Endometrium (tissue), 2 donors: ENCODE measurements at regions not wholly inside any gene's neighbourhood (a gene's known extent, or its start where the extent isn't known, plus 50 kb on each side); places are given as distances from the start of the nearest gene placed in this dataset.

Experiments
- FAIRE-seq: peaks from 2 replicates; lab custom pipeline; 2012; peaks lifted over from hg19 to GRCh38; lab: Jason Lieb, UNC
- donor health status: control.
- donor health status: control.

DNA sequence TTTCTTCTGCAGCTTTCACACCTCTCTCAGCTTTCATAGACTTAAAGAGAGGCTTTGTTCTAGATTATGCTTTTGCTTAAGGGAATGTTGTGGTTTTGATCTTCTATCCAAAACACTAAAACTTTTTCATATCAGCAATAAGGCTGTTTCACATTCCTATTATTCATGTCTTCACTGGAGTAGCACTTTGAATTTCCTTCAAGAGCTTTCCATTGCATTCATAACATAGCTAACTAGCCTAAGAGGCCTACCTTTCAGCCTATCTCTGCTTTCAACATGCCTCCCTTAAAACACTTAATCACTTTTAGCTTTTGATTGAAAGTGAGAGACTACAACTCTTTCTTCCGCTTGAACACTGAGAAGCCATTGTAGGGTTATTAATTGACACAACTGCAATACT is 1117.0 kb upstream of the PHF14 start:
- no peak for FAIRE-seq

DNA sequence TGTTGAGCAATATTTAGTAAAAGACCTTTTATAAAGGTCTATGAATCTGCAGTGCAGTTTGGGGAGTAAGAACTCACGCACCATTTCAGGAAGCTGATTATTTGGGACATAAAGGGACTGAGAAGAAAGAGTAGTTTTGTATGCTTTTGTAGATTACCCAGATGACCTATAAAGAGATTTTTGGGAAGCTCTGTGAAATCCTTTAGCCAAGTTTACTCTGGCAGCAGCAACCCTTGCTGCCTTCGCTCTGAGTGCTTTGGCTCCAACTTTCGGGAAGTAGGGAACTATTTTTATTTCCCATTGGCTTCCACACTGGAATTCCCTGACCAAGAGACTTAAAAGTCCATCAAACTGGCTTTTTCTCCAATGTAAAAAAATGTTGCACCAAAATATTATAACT is 1110.1 kb upstream of the PHF14 start:
- no peak for FAIRE-seq

DNA sequence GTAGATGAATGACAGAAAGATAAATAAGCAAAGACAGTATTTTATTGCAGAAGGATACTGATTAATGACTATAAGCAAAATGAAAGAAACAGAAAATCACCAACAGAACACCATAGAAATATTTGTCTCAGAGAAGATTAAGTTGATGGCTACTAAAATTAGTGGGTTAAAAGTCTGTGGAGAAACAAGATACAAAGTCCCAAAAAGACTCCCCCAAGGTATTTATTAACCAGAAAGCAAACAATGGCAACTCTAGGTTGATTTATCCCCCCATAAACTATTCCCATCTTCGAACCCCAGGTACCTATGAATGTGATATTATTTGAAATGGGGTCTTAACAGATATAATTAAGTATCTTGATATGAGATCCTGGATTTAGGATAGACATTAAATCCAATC is 1104.5 kb upstream of the PHF14 start:
- no peak for FAIRE-seq

DNA sequence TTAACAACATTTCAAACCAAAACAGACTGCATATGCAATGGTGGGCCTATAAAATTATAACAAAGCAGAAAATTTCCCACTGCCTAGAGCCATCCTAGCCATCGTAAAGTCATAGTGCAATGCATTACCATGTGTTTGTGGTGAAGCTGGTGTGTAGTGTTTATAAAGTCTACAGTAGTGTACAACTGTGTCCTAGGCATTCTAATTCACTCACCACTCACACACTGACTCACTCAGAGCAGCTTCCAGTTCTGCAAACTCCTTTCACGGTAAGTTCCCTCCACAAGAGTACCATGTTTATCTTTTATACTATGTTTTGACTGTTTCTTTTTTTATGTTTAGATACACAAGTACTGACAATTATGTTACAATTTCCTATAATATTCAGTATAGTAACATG is 1104.1 kb upstream of the PHF14 start:
- FAIRE-seq, result no peak

DNA sequence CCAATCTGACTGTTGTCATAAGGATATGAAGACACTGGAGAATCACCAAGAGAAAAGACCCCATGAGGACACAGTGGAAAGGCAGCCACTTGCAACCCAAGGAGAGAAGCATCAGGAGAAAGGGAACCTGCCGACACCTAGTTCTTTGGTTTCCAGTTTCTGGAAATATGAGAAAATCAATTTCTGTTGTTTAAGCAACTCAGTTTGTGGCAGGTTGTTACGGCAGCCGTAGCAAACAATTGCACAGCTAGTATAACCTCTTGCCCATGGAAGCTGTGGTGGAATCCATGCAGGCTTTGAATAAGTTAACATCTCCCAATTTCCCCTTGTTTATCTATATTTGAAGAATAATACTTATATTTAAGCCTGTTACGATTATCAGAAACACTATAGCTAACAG is 1103.0 kb upstream of the PHF14 start:
- FAIRE-seq, result no peak

DNA sequence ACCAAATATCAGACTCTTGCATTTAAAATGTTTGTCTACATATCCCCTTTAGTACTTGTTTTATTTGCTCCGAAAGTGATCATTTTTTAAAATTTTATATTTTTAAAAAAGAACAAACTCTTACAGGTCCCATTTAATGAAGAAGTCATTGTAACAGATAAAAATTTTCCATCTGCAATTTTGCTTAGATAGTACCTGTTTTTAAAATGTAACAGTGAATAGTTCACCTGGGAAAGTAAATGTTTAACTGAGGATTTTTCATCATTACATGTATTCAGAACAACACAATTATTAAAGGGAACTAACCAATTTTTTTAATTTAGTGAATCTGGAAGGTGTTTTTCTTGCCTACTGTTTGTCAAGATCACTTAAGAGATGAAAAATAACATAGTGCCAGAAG is 1099.5 kb upstream of the PHF14 start:
- FAIRE-seq, result no peak

DNA sequence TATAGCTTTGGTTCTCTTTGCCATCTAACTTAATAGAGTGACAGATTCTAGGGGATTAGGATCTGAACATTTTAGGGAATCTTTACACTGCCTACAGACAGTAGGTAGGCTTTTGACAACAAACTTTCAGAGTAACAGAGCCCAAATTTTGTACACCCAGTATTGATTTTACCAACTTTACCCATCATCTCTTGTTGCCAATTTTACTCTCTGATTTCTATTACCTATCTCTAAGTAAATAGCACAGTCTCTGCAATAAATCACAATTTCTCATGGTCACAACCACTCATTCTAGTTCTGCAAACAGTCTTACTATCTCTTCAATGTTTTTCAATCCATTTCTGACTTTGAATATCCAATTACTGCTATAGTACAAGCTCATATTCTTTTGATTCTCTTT is 1097.6 kb upstream of the PHF14 start:
- no peak for FAIRE-seq

DNA sequence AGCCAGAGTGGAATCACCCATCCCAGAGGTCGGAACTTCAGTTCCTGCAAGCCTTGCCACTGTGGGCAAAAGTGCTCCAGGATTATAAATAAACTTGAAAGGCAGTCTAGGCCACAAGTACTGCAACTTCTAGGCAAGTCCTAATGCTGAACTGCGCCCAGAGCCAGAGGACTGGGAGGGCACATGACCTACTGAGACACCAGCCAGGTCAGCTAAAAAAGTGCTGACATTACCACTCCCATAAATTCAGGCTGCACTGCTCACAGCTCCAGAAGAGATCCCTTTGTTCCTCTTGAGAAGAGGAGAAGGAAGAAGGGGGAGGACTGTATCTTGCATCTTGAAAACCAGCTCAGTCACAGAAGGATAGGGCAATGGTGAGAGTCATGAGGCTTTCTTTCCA is 1084.1 kb upstream of the PHF14 start:
- FAIRE-seq, result no peak

DNA sequence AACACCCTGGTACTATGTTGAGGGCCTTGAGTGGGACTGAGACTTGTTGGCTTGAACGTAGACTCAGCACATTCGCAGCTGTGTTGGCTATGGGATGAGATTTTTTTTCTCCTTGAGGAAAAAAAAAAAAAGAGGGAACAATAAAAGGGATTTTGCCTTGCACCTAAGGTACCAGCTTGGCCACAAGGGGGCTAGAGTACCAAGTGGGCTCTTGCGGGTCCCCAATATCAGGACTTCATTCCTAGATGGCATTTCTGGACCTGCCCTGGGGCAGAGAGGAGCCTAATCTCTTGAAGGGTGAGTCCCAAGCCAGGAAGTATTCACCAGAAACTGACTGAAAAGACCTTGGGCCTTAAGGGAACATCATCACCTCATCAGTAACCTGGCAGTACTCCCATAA is 1083.6 kb upstream of the PHF14 start:
- no peak for FAIRE-seq

DNA sequence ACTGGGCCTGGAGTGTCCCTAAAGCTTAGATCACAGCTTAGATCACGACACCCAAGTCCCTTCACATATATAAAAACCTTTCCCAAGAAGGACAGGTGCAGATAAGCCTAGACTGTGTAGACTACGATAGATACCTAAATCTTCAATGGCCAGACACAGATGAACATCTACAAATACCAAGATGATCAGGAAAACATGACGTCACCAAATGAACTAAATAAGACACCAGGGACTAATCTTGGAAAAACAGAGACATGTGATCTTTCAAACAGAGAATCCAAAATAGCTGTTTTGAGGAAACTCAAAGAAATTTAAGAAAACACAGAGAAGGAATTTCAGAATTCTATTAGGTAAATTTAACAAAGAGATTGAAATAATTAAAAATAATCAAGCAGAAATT is 1082.6 kb upstream of the PHF14 start:
- no peak for FAIRE-seq

DNA sequence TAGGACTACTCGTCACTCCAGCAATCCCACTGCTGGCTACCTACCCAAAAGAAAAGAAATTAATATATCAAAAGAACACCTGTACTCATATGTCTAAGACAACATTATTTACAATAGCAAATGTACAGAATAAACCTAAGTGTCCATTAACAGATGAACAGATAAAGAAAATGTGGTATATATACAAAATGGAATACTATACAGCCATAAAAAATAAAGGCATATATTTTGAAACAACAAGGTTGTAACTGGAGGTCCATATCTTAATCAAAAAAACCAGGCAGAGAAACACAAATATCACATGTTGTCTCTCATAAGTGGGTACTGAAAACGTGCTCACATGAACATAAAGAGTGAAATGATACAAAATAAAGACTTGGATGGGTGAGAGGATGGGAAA is 1073.3 kb upstream of the PHF14 start:
- no peak for FAIRE-seq

DNA sequence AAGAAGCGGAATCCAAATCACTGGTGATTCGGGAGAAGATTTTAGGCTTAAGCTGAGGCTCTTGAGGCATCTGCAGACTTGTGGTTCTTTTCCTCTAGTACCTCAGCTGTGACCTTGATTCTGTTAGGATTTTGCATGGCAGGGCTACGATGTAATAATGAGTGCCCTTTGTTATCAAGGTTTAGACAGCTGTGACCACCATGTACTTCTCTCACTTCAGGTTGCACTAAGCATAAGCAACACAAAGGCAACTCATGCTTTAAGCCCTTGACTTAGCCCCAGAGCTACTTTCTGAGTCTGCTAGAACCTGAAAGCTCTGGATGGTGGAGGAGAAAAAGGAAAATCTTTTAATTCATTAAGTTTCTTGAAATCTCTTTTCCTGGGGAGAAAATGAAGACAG is 1052.3 kb upstream of the PHF14 start:
- no peak for FAIRE-seq

DNA sequence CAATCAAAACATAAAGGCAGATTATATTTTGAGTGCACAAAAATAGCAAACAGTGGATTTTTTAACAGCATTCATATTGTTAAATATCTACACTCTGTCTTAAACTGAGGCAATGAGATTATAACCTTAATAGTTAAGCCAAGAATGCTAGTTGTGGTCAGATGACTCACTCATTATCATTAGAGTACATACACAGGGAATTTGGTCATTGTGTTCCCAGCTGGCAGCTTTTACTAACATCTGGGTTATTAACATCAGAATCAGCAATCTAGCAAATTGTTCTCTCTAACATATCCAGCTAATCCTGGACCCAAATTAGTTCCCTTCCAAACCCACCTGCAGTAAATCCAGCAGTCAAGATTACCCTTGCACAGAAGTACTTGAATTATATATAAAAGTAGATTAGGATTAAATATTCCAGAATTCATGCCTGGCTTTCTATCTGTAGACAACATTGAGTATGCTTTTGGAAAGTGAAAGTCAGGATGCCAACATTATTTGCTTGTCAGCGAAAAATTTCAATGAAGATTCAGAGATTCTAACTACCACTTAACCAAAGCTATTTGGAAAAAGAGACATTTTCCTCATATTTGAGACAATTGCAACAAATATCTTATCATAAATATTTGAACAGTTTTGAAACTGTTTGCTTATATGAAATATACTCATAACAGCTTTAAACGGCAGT is 1035.6 kb upstream of the PHF14 start:
- FAIRE-seq, result no peak

DNA sequence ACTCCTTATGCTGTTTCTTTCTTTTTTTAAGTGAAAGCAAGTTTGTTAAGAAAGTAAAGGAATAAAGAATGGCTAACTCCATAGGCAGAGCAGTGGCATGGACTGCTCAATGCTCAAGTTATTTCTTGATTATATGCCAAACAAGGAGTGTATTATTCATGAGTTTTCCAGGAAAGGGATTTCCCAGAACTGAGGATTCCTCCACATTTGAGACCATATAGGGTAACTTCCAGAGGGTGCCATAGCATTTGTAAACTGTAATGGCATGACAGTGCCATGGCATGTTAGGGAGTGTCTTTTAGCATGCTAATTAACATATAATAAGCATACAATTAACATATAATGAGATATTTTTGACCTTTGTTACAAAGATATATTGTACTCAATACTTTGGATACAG is 1034.5 kb upstream of the PHF14 start:
- no peak for FAIRE-seq

DNA sequence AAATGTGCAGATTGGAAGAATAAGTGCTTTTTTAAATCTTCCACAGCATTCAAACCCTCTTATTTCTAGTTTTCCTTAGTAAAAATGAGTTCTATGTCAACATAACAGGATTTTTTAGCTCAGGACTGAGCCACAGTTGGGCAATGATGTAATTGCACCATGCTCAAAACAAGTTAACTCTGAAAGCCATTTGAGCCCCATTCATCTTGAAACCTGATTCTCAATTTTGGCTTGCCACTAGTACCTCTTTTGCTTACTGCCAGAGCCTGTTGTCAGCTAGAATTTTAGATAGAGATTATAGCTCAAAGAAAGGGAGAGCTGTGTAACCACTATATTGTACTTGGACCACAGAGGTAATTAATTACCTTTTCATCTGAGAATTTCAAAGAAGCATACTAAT is 1028.5 kb upstream of the PHF14 start:
- FAIRE-seq, result no peak

DNA sequence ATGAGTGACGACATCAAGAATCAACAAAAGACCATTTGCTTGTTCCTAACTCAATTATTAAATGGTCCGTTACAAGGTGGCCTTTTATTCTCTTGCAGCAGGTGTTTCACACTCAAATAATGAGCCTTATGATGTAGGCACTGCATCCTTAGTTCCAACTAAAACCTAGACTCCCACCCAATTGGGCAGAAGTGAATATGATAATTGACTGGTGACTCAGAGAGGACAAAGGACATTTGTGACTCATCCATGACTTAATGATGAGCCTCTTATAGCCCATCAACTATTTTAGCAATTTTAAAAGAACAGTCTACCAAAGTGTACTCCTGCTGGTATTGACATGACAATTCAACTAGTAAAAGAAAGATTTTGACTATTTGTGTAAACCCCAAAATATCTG is 1027.8 kb upstream of the PHF14 start:
- FAIRE-seq, result no peak

DNA sequence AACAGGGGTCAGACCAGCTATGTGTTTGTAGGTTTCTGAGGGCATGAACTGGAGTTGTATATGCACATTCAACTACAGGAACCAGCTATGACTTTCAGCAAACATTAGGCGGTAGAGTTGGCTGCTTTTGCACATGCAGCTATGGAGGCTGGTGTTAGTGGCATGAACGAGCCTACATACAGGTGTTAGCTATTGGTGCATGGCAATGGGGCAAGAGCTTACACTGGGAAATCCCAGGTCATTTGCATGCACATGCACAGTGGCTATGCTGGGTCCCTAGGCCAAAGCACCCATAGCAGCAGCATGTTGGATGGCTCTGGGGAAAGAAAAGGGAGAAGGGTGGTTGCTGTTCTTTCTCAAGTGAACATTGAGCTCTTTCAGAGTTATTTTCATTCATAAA is 1018.5 kb upstream of the PHF14 start:
- FAIRE-seq, result no peak

DNA sequence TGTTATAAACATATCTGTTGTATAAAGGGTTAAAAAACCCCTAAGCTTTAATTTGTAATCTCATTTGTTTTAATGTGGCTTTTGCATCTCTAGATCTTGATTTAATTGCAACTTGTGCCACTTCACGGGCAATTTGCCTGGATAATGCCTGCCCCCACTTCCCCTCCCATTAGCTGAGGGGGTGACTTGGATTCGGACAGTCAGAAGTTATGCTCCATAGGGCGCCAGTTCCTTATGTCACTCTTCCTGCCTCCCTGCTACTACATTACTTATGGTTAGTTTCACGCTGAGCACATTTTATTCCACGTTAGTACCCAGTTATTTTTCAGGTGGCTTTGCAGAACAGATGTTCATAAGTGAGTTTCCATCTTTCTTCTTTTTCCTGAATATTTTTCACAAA is 1015.2 kb upstream of the PHF14 start:
- FAIRE-seq, result no peak

DNA sequence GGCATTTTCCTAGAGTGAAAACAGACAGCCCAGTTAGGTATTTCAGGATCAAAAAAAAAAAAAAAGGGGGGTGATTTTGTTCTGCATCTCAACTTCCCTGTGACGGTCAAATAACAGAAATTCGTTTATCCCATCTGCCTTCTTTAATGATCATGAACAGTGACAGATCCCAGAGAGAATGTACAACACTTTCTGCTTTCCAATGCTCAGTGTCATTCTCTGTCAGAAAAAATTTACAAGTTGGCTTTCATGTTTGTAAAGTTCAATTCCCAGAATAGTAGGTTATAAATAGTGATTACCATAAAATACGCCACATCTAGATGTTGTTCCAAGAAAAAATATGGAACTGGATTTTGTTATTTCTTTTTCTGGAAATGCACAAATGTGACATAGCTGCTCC is 1013.2 kb upstream of the PHF14 start:
- FAIRE-seq, result no peak

DNA sequence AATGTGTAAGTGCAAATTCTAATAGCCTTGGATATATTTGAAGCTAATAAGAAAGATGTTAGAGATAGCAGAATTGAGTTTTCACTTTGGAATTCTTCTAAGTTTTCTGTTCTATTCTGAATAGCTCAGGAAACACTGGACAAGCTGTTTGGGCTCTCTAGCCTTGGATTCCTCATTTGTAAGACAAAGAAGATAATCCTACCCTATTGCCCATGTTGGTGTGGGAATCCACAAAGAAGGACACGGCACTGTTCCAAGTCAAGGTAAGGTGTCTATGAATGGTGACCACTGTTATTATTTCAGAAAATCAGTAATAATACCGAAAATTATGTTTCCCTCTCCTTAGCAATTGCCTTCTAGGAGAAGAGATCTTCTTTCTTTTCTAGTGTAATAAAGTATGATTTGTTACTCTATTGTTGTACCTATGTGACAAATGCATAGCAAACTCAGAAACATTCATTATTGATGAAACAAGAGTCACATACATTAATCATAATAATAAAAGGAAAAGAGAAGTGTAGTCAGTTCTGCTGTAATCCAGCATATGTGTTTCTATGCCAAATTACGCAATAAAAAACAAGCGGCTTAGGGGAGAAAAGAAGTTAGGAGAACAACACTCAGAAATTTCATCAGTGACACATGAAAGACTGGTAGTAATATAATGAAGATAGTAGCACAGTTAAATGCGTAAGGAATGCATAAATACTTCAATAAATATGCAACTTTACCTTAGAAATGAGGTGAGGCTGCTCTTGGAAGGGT is 1012.3 kb upstream of the PHF14 start:
- FAIRE-seq, result no peak

DNA sequence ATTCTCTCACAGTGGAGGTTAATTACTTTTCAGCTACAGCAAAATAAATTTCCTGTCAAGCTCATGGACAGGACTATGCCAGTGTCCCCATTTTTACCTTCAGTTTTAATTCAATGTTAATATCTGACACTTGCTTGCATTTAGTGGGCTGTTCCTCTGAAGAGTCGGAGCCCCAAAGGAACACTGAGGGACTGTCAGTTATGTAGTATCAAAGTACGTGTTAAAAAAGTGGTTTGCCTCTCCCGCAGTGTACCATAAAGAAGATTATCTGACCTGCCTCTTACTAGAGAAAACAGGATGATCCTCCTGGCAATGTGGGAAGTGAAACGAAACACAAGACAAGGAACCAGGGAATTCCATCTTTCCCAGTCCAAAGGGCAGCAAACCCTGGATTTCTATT is 1010.9 kb upstream of the PHF14 start:
- no peak for FAIRE-seq

DNA sequence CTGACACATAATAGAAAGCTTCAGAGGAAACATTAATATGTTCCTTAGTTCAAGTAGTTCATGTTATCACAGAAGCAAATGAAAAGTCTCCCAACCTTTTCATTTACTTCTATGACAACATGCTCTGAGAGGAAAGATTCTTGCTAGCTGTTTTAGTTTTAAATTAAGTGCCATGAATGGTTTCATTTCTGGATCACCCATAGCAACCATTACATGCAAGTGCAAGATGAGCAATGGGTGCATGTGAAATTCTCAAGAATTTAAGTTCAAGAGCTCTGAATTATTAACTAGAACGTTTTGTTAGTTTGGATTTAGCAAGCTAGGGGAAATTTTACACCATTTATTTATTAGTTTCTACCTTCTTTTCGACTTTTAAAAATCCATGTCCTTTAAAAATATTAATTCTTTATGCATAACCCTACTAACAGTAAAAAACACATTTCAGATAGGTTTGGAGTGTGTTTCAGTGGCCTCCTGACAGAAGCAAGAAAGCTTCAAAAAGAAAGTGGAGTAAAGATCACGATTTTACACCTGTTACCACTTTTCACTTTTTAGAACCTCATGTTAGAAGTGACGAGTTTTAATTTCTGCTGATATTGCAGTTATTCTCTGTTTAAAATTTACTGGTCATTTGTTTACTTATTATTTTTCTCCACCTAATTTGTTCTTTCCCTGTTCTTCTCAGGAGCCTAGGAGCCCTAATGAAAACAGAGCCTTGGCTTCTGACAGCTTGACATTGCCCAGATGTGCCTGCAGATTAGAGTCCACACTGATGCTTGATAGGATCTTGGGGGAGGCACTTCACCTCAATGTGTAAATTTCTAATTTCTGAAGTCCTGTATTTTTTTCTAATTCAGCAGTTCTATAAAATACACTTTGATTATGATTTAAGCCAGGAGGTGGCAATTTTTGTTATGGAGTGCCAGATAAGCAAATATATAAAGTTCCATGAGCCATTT is 995.3 kb upstream of the PHF14 start:
- no peak for FAIRE-seq

DNA sequence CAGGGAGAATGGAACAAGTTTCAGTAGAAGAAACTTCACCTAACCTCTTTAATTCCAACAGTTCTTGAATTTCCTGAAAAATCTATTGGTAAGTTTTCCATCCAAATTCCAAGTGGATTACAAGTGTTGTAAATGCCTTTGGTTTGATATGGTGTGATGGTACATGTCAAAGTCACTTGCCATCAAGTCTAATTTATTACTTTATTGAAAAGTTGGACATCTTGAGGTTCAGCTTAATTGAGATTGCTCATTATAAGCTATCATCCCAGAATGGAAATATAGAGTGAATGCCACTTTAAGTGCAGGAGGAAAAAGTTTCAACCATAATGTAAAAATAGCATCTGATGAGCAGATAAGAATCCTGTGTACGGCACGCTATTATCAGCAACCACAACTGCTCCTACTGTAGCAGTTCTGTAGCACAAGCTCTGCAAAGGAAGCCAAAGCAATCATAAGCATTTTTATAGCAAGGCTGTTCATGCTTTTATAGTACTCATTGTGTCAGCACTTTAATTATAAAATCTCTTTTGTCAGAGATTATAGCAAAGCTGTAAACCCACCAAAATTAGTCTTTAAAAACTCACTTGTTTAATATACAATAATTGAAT is 991.8 kb upstream of the PHF14 start:
- no peak for FAIRE-seq
